ENCODE measurements at regions not wholly inside any gene's neighbourhood (a gene's known extent, or its start where the extent isn't known, plus 50 kb on each side); places are given as distances from the start of the nearest gene placed in this dataset.

DNA sequence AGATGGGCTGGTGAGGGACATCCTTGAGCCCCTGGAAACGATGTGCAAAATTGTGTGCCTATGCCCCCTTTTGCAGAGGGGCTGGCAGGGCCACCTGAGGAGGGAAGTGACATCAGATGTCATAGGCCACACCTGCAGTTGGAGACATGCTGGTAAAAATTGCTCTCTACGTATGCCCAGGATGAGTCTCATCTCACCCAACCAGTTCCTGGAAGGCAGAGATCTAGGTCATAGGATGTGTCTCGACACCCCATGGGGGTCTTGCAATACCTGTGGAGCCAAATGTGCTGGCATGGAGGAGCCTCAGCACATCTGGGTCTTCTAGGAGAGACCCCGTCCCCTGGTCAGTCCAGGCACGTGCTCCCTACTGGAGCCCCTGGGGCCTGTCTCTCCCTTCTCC is 96.5 kb upstream of the TLE3 start:
- TF ChIP-seq, protein P1, sequence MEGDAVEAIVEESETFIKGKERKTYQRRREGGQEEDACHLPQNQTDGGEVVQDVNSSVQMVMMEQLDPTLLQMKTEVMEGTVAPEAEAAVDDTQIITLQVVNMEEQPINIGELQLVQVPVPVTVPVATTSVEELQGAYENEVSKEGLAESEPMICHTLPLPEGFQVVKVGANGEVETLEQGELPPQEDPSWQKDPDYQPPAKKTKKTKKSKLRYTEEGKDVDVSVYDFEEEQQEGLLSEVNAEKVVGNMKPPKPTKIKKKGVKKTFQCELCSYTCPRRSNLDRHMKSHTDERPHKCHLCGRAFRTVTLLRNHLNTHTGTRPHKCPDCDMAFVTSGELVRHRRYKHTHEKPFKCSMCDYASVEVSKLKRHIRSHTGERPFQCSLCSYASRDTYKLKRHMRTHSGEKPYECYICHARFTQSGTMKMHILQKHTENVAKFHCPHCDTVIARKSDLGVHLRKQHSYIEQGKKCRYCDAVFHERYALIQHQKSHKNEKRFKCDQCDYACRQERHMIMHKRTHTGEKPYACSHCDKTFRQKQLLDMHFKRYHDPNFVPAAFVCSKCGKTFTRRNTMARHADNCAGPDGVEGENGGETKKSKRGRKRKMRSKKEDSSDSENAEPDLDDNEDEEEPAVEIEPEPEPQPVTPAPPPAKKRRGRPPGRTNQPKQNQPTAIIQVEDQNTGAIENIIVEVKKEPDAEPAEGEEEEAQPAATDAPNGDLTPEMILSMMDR (IDR thresholded peaks at IDR 0.05), result no peak
- no peak for TF ChIP-seq POLR2A (IDR thresholded peaks at IDR 0.05)
- no peak for TF ChIP-seq EP300 (IDR thresholded peaks at IDR 0.05)
